ENCODE measurements at regions not wholly inside any gene's neighbourhood (a gene's known extent, or its start where the extent isn't known, plus 50 kb on each side); places are given as distances from the start of the nearest gene placed in this dataset.
"Not testable (repeated sequence)": the region's sequence is repeated elsewhere in the genome, so short reads cannot be mapped to it uniquely, and the experiment has no call there.

DNA sequence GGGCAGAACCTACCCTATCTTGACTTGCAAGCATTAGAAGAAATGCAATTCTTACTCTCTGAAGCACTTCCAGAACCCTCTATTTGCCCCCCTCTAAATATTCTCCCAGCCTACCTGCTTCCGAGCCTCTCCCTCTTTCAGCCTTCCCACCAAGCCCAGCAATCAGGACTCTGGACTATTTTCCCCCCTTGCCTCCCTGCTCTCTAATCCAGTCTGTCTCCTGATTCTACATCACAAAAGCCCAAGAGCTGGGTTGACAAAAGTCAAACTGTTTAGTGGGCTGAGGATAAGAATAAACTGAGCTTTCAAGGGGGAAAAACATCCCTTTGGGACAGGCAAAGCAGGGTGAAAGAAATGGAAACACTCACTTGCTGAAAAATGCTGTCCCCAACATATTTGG lies 123.2 kb upstream of the KIF2A start:
- no peak for TF ChIP-seq ZNF274 (IDR thresholded peaks at IDR 0.05; ENCODE audit: low read depth, low read length)
- TF ChIP-seq SUZ12 (IDR thresholded peaks at IDR 0.05; ENCODE audit: extremely low read depth, insufficient read depth, insufficient read length) = no peak
- no peak for TF ChIP-seq YY1 (IDR thresholded peaks at IDR 0.05; ENCODE audit: insufficient read depth, insufficient read length)
- DNase-seq (ENCODE audit: low read depth, low spot score) = peak; percentile 35
- H3K9ac ChIP-seq (ENCODE audit: insufficient read length, low read depth) = no peak overlapping the region
- no peaks in the 10 kb centered on the region for H3K27me3 ChIP-seq (ENCODE audit: insufficient read depth, insufficient read length)
- no peaks in the 10 kb centered on the region for H3K36me3 ChIP-seq (ENCODE audit: insufficient read depth, insufficient read length, low read length)
- no peak overlapping the region for H3K4me3 ChIP-seq (ENCODE audit: insufficient read length, low read depth)
- no peaks in the 10 kb centered on the region for H3K9me3 ChIP-seq (ENCODE audit: insufficient read depth, low read length)
- H3K4me1 ChIP-seq (ENCODE audit: insufficient read depth, insufficient read length) = peaks cover 5% of the 10 kb centered on the region

DNA sequence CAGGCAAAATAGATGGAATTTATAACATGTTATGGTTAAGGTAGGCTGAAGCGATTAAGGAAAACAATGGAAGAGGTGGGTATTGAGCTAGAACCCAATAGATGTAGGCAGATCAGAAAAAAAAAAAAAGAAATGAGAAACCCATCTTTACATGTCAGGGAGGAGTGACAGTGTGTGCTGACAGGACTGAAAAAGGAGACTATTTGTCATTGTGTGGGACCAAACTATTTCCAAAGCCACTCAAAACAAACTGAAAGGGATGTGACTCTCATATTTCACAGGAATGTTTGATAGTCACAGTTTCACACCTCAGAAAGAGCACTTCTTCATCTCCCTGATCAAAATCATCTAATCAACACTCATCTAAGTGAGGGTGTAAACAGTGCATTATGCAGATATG lies 122.3 kb upstream of the KIF2A start:
- no peaks in the 10 kb centered on the region for H3K36me3 ChIP-seq (ENCODE audit: insufficient read depth, insufficient read length, low read length)
- TF ChIP-seq SUZ12 (IDR thresholded peaks at IDR 0.05; ENCODE audit: extremely low read depth, insufficient read depth, insufficient read length) (no peak), YY1 (IDR thresholded peaks at IDR 0.05; ENCODE audit: insufficient read depth, insufficient read length) (no peak), ZNF274 (IDR thresholded peaks at IDR 0.05; ENCODE audit: low read depth, low read length) (no peak)
- no peak overlapping the region for H3K4me3 ChIP-seq (ENCODE audit: insufficient read length, low read depth)
- H3K9me3 ChIP-seq (ENCODE audit: insufficient read depth, low read length) = no peaks in the 10 kb centered on the region
- no peak overlapping the region for H3K9ac ChIP-seq (ENCODE audit: insufficient read length, low read depth)
- peaks cover 5% of the 10 kb centered on the region for H3K4me1 ChIP-seq (ENCODE audit: insufficient read depth, insufficient read length)
- no peaks in the 10 kb centered on the region for H3K27me3 ChIP-seq (ENCODE audit: insufficient read depth, insufficient read length)
- DNase-seq (ENCODE audit: low read depth, low spot score) = no peak

DNA sequence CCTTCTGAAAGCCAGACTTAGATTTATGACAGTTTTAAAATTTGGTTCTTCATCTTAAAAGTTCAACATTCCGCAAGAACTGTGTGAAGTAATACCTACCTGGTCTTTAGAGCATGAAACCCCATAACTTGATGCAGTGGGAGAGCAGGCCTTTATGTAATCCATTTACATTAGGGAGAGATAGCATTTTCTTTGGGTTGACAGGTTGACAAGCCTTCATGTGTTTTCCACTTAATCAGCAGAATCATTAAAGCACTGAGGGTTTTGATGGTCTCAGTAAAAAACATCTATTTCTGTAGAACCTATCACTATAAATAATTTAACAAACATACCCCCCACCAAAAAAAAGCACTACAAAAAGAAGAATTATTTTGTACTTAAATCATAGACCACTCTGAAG lies 121.6 kb upstream of the KIF2A start:
- H3K4me1 ChIP-seq (ENCODE audit: insufficient read depth, insufficient read length) = peaks cover 5% of the 10 kb centered on the region
- no peak overlapping the region for H3K9ac ChIP-seq (ENCODE audit: insufficient read length, low read depth)
- no peaks in the 10 kb centered on the region for H3K27me3 ChIP-seq (ENCODE audit: insufficient read depth, insufficient read length)
- no peak for DNase-seq (ENCODE audit: low read depth, low spot score)
- no peaks in the 10 kb centered on the region for H3K36me3 ChIP-seq (ENCODE audit: insufficient read depth, insufficient read length, low read length)
- H3K4me3 ChIP-seq (ENCODE audit: insufficient read length, low read depth) = no peak overlapping the region
- TF ChIP-seq ZNF274 (IDR thresholded peaks at IDR 0.05; ENCODE audit: low read depth, low read length) (no peak), YY1 (IDR thresholded peaks at IDR 0.05; ENCODE audit: insufficient read depth, insufficient read length) (no peak), SUZ12 (IDR thresholded peaks at IDR 0.05; ENCODE audit: extremely low read depth, insufficient read depth, insufficient read length) (no peak)
- no peaks in the 10 kb centered on the region for H3K9me3 ChIP-seq (ENCODE audit: insufficient read depth, low read length)

DNA sequence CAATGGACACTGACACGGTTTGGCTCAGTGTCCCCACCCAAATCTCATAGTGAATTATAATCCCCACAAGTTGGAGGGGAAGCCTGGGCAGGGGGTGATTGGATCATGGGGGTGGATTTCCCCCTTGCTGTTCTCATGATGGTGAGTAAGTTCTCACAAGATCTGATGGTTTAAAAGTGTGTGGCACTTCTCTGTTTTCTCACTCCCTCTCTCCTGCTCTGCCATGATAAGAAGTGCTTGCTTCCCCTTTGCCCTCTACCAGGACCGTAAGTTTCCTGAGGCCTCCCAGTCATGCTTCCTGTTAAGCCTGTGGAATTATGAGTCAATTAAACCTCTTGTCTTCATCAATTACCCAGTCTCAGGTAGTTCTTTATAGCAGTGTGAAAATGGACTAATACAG lies 115.8 kb upstream of the KIF2A start:
- no peak overlapping the region for H3K4me3 ChIP-seq (ENCODE audit: insufficient read length, low read depth)
- H3K9me3 ChIP-seq (ENCODE audit: insufficient read depth, low read length) = peaks cover 16% of the 10 kb centered on the region; the same call in 1 of the 2 replicates
- H3K4me1 ChIP-seq (ENCODE audit: insufficient read depth, insufficient read length) = no peaks in the 10 kb centered on the region
- H3K36me3 ChIP-seq (ENCODE audit: insufficient read depth, insufficient read length, low read length) = no peaks in the 10 kb centered on the region
- TF ChIP-seq SUZ12 (IDR thresholded peaks at IDR 0.05; ENCODE audit: extremely low read depth, insufficient read depth, insufficient read length) (no peak), ZNF274 (IDR thresholded peaks at IDR 0.05; ENCODE audit: low read depth, low read length) (no peak), YY1 (IDR thresholded peaks at IDR 0.05; ENCODE audit: insufficient read depth, insufficient read length) (no peak)
- no peaks in the 10 kb centered on the region for H3K27me3 ChIP-seq (ENCODE audit: insufficient read depth, insufficient read length)
- H3K9ac ChIP-seq (ENCODE audit: insufficient read length, low read depth) = no peak overlapping the region
- DNase-seq (ENCODE audit: low read depth, low spot score) = no peak

DNA sequence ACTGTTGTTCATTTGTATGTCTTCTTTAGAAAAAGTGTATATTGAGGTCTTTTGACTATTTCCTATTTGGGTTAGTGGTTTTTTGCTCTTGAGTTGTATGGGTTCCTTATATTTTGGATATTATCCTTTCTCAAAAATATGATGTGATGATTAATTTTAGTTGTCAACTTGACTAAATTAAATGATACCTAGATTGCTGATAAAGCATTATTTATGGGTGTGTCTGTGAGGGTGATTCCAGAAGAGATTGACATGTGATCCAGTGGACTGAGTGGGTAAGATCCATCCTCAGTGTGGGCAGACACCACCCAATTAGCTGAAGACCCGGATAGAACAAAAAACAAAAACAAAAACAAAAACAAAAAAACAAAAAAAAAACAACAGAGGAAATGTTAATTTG lies 115.1 kb upstream of the KIF2A start:
- no peaks in the 10 kb centered on the region for H3K27me3 ChIP-seq (ENCODE audit: insufficient read depth, insufficient read length)
- TF ChIP-seq SUZ12 (IDR thresholded peaks at IDR 0.05; ENCODE audit: extremely low read depth, insufficient read depth, insufficient read length) = no peak
- no peak for TF ChIP-seq YY1 (IDR thresholded peaks at IDR 0.05; ENCODE audit: insufficient read depth, insufficient read length)
- H3K4me3 ChIP-seq (ENCODE audit: insufficient read length, low read depth) = no peak overlapping the region
- no peaks in the 10 kb centered on the region for H3K4me1 ChIP-seq (ENCODE audit: insufficient read depth, insufficient read length)
- H3K9me3 ChIP-seq (ENCODE audit: insufficient read depth, low read length) = peaks cover 16% of the 10 kb centered on the region; the same call in 1 of the 2 replicates
- H3K36me3 ChIP-seq (ENCODE audit: insufficient read depth, insufficient read length, low read length) = no peaks in the 10 kb centered on the region
- no peak for DNase-seq (ENCODE audit: low read depth, low spot score)
- no peak overlapping the region for H3K9ac ChIP-seq (ENCODE audit: insufficient read length, low read depth)

DNA sequence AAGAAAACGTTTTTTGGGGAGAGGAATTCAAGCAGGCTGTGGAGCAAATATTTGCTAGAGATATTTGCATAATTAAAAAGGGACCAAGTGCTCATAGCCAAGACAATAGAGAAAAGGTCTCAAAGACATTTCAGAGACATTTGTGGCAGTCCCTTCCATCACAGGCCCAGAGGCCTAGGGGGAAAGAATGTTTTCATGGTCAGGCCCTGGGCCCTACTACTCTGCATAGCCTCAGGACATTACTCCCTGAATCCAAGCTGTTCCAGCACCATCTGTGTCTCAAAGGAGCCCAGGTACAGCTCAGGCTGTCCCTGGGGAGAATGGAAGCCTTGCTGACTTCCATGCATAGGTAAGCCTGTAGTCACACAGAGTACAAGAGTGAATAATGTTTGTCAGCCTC lies 113.0 kb upstream of the KIF2A start:
- no peak for TF ChIP-seq YY1 (IDR thresholded peaks at IDR 0.05; ENCODE audit: insufficient read depth, insufficient read length)
- no peak for TF ChIP-seq SUZ12 (IDR thresholded peaks at IDR 0.05; ENCODE audit: extremely low read depth, insufficient read depth, insufficient read length)
- no peak for TF ChIP-seq ZNF274 (IDR thresholded peaks at IDR 0.05; ENCODE audit: low read depth, low read length)
- Histone ChIP-seq H3K4me3 (ENCODE audit: insufficient read length, low read depth) (no peak overlapping the region), H3K27me3 (ENCODE audit: insufficient read depth, insufficient read length) (no peaks in the 10 kb centered on the region), H3K36me3 (ENCODE audit: insufficient read depth, insufficient read length, low read length) (no peaks in the 10 kb centered on the region), H3K9ac (ENCODE audit: insufficient read length, low read depth) (no peak overlapping the region), H3K9me3 (ENCODE audit: insufficient read depth, low read length) (peaks cover 16% of the 10 kb centered on the region; the same call in 1 of the 2 replicates), H3K4me1 (ENCODE audit: insufficient read depth, insufficient read length) (no peaks in the 10 kb centered on the region)
- DNase-seq (ENCODE audit: low read depth, low spot score) = no peak

DNA sequence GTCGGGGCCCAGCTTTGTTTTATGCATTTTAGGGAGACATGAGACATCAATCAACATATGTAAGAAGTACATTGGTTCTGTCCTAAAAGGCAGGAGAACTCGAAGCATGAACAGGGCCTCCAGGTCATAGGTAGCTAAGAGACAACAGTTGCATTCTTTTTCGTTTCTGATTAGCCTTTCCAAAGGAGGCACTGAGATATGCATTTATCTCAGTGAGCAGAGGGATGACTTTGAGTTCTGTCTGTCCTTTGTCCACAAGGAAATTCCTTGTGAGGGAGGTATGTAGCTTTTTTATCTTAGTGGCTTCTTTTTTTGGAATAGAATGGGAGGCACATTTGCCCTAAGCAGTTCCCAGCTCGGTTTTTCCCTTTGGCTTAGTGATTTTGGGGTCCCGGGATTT lies 109.5 kb upstream of the KIF2A start:
- H3K27me3 ChIP-seq (ENCODE audit: insufficient read depth, insufficient read length); H3K36me3 ChIP-seq (ENCODE audit: insufficient read depth, insufficient read length, low read length); H3K9ac ChIP-seq (ENCODE audit: insufficient read length, low read depth); H3K4me1 ChIP-seq (ENCODE audit: insufficient read depth, insufficient read length); H3K4me3 ChIP-seq (ENCODE audit: insufficient read length, low read depth); DNase-seq (ENCODE audit: low read depth, low spot score): not testable (repeated sequence)
- H3K9me3 ChIP-seq (ENCODE audit: insufficient read depth, low read length) = peaks cover 16% of the 10 kb centered on the region; the same call in 1 of the 2 replicates

DNA sequence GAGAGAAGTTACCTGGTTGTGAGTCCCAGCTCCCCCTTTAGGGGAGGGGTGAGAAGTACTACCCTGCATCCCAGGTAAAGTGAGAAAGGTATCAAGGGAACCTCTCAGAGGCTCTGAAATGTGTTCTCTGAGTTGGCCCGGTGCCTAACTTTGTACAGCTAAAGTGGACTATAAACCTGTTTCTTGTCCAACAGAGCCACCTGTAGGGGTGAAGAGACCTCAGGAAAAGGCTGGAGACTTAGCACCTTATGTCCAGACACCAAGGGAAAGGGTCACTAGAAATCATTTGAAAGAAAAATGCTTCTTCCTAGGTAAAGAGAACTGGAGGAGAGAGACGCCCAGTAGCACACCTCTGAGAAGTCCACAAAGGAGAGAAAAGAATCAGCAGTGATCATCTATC lies 108.3 kb upstream of the KIF2A start:
- Histone ChIP-seq H3K27me3 (ENCODE audit: insufficient read depth, insufficient read length) (no peaks in the 10 kb centered on the region), H3K9me3 (ENCODE audit: insufficient read depth, low read length) (peaks cover 10% of the 10 kb centered on the region; the same call in 1 of the 2 replicates), H3K9ac (ENCODE audit: insufficient read length, low read depth) (no peak overlapping the region), H3K36me3 (ENCODE audit: insufficient read depth, insufficient read length, low read length) (no peaks in the 10 kb centered on the region), H3K4me1 (ENCODE audit: insufficient read depth, insufficient read length) (no peaks in the 10 kb centered on the region), H3K4me3 (ENCODE audit: insufficient read length, low read depth) (no peak overlapping the region)
- no peak for TF ChIP-seq YY1 (IDR thresholded peaks at IDR 0.05; ENCODE audit: insufficient read depth, insufficient read length)
- no peak for TF ChIP-seq SUZ12 (IDR thresholded peaks at IDR 0.05; ENCODE audit: extremely low read depth, insufficient read depth, insufficient read length)
- no peak for TF ChIP-seq ZNF274 (IDR thresholded peaks at IDR 0.05; ENCODE audit: low read depth, low read length)
- DNase-seq (ENCODE audit: low read depth, low spot score) = no peak

Measured in NT2/D1 (cell line).